ENCODE measurements at regions not wholly inside any gene's neighbourhood (a gene's known extent, or its start where the extent isn't known, plus 50 kb on each side); places are given as distances from the start of the nearest gene placed in this dataset.
"Not testable (repeated sequence)": the region's sequence is repeated elsewhere in the genome, so short reads cannot be mapped to it uniquely, and the experiment has no call there.

GRCh38 chr1:229924639-229925038, 142.4 kb upstream of the GALNT2 start:
- no peak for DNase-seq (ENCODE audit: low read depth)

- DNase-seq (ENCODE audit: low read depth) = no peak
Measured at GRCh38 chr1:229928767-229929166, 138.3 kb upstream of the GALNT2 start.

GRCh38 chr1:229931751-229932150, 135.3 kb upstream of the GALNT2 start:
- not testable (repeated sequence) for DNase-seq (ENCODE audit: low read depth)

GRCh38 chr1:229935157-229935556, 131.9 kb upstream of the GALNT2 start:
- DNase-seq (ENCODE audit: low read depth) = not testable (repeated sequence)

GRCh38 chr1:229938551-229938950, 128.5 kb upstream of the GALNT2 start:
- no peak for DNase-seq (ENCODE audit: low read depth)

GRCh38 chr1:229940684-229941083, 126.4 kb upstream of the GALNT2 start:
- no peak for DNase-seq (ENCODE audit: low read depth)

- no peak for DNase-seq (ENCODE audit: low read depth)
Measured at GRCh38 chr1:229941160-229941559, 125.9 kb upstream of the GALNT2 start.

- no peak for DNase-seq (ENCODE audit: low read depth)
Measured at GRCh38 chr1:229941831-229942230, 125.2 kb upstream of the GALNT2 start.

- DNase-seq (ENCODE audit: low read depth) = no peak
Measured at GRCh38 chr1:229942501-229942900, 124.5 kb upstream of the GALNT2 start.

- DNase-seq (ENCODE audit: low read depth) = no peak
Measured at GRCh38 chr1:229943148-229943714, 123.8 kb upstream of the GALNT2 start.

- no peak for DNase-seq (ENCODE audit: low read depth)
Measured at GRCh38 chr1:229943988-229944743, 122.9 kb upstream of the GALNT2 start.

- DNase-seq (ENCODE audit: low read depth) = no peak
Measured at GRCh38 chr1:229945795-229946194, 121.2 kb upstream of the GALNT2 start.

- no peak for DNase-seq (ENCODE audit: low read depth)
Measured at GRCh38 chr1:229947968-229948367, 119.1 kb upstream of the GALNT2 start.

- DNase-seq (ENCODE audit: low read depth) = no peak
Measured at GRCh38 chr1:229948438-229948837, 118.6 kb upstream of the GALNT2 start.

- no peak for DNase-seq (ENCODE audit: low read depth)
Measured at GRCh38 chr1:229949500-229949899, 117.5 kb upstream of the GALNT2 start.

- no peak for DNase-seq (ENCODE audit: low read depth)
Measured at GRCh38 chr1:229950020-229950419, 117.0 kb upstream of the GALNT2 start.

GRCh38 chr1:229950908-229951307, 116.1 kb upstream of the GALNT2 start:
- no peak for DNase-seq (ENCODE audit: low read depth)

GRCh38 chr1:229951856-229952534, 115.0 kb upstream of the GALNT2 start:
- DNase-seq (ENCODE audit: low read depth) = no peak

GRCh38 chr1:229952670-229953520, 114.1 kb upstream of the GALNT2 start:
- DNase-seq (ENCODE audit: low read depth) = no peak

- DNase-seq (ENCODE audit: low read depth) = no peak
Measured at GRCh38 chr1:229953736-229954326, 113.2 kb upstream of the GALNT2 start.

- no peak for DNase-seq (ENCODE audit: low read depth)
Measured at GRCh38 chr1:229964281-229964680, 102.8 kb upstream of the GALNT2 start.

- no peak for DNase-seq (ENCODE audit: low read depth)
Measured at GRCh38 chr1:229970714-229971113, 96.3 kb upstream of the GALNT2 start.

Data from activated T-helper 1 cell treated with Interleukin-2 at 50 U/mL for 16 hours (primary cell).